Cardiac muscle cell (in vitro differentiated cells and primary cell): ENCODE measurements at regions not wholly inside any gene's neighbourhood (a gene's known extent, or its start where the extent isn't known, plus 50 kb on each side); places are given as distances from the start of the nearest gene placed in this dataset.

Experiments
- DNase-seq, 2 donors: peaks; one replicate each; pipeline versions ENCODE4 v3.0.0 to v3.0.0-alpha.2; 2010 to 2017; ENCODE audit warnings: low read depth in 1 of 2, low spot score in 1 of 2
- H3K27ac ChIP-seq: fragments of 200-600 bp; sonication (generic); 2 replicates; pipeline ENCODE4 v1.5.1; 2016
- H3K27me3 ChIP-seq: fragments of 200-600 bp; sonication (generic); 2 replicates; pipeline ENCODE4 v1.6.0; 2016; ENCODE audit warnings: control low read depth
- H3K36me3 ChIP-seq: fragments of 200-600 bp; sonication (generic); 2 replicates; pipeline ENCODE4 v1.5.1; 2016; ENCODE audit warnings: control low read depth
- H3K4me1 ChIP-seq: fragments of 200-600 bp; sonication (generic); 2 replicates; pipeline ENCODE4 v1.8.1; 2017; ENCODE audit warnings: low read depth, mild to moderate bottlenecking, mixed run types
- H3K4me3 ChIP-seq: fragments of 200-600 bp; sonication (generic); 2 replicates; pipeline ENCODE4 v1.5.1; 2016; ENCODE audit warnings: mild to moderate bottlenecking
- H3K9me3 ChIP-seq: fragments of 200-600 bp; sonication (generic); 2 replicates; pipeline ENCODE4 v1.5.1; 2017; ENCODE audit warnings: low read depth, mild to moderate bottlenecking, control low read depth
- TF ChIP-seq, protein P1 (sequence below): IDR thresholded peaks from 2 replicates; pipeline ENCODE4 v1.5.1; 2012; ENCODE audit warnings: low read depth, mild to moderate bottlenecking, low read length

DNA sequence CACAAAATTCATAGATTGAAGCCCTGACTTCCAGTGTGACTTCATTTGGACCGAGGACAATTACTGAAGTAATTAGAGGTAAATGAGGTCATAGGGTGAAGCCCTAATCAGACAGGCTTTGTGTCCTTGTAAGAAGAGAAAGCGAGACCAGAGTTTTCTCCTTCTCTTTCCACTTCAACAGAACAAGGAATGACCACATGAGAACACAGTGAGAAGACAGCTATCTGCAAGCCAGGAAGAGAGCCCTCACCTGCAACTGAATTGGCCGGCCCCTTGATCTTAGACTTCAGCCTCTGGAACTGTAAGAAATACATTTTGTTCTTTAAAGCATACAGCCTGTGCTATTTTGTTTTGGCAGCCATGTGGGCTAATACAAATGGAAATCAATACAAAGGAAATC, 67.1 kb upstream of the PRKG2 start:
- no peaks in the 10 kb centered on the region for H3K4me1 ChIP-seq
- TF ChIP-seq, protein P1, sequence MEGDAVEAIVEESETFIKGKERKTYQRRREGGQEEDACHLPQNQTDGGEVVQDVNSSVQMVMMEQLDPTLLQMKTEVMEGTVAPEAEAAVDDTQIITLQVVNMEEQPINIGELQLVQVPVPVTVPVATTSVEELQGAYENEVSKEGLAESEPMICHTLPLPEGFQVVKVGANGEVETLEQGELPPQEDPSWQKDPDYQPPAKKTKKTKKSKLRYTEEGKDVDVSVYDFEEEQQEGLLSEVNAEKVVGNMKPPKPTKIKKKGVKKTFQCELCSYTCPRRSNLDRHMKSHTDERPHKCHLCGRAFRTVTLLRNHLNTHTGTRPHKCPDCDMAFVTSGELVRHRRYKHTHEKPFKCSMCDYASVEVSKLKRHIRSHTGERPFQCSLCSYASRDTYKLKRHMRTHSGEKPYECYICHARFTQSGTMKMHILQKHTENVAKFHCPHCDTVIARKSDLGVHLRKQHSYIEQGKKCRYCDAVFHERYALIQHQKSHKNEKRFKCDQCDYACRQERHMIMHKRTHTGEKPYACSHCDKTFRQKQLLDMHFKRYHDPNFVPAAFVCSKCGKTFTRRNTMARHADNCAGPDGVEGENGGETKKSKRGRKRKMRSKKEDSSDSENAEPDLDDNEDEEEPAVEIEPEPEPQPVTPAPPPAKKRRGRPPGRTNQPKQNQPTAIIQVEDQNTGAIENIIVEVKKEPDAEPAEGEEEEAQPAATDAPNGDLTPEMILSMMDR: no peak
- no peaks in the 10 kb centered on the region for H3K36me3 ChIP-seq
- DNase-seq: no peak
- no peak overlapping the region for H3K27ac ChIP-seq
- no peaks in the 10 kb centered on the region for H3K27me3 ChIP-seq
- H3K4me3 ChIP-seq: no peak overlapping the region
- no peaks in the 10 kb centered on the region for H3K9me3 ChIP-seq

DNA sequence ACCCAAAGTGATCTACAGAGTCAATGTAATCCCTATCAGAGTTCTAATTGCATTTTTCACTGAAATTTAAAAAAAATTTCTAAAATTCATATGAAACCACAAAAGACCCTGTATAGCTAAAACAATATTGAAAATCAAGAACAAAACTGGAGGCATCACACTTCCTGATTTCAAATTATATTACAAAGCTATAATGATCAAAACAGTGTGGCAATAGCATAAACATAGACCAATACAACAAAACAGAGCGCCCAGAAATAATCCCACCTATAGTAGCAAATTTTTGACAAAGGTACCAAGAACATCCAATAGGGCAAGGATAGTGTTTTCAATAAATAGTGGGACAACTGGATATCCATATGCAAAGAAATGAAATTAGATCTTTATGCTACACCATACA, 59.4 kb upstream of the PRKG2 start:
- TF ChIP-seq, protein P1: no peak
- Histone ChIP-seq H3K4me3 (no peak overlapping the region), H3K9me3 (no peaks in the 10 kb centered on the region), H3K27ac (no peak overlapping the region), H3K4me1 (no peaks in the 10 kb centered on the region), H3K36me3 (no peaks in the 10 kb centered on the region), H3K27me3 (no peaks in the 10 kb centered on the region)
- DNase-seq: no peak

DNA sequence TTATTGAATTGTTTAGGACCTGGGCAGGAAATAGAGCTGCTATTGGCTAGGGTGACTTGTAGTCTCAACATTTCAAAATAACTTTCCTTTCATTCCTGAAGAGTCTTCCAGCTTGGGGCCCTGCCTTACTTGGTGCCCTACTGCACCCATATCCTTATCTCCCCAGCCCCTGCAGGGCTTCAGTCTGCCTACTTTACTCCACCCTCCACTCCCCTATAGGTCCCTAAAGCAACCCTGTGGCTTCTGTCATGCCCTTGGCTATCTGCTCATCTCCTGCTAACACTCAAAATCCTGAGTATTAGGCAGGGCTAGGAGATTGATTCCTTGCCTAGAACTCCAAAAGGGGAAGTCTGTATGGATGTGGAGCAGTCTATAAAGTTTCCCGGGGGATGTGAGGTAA, 57.6 kb upstream of the PRKG2 start:
- no peak for DNase-seq
- Histone ChIP-seq H3K4me1 (no peaks in the 10 kb centered on the region), H3K4me3 (no peak overlapping the region), H3K27ac (no peak overlapping the region), H3K27me3 (no peaks in the 10 kb centered on the region), H3K36me3 (no peaks in the 10 kb centered on the region), H3K9me3 (no peaks in the 10 kb centered on the region)
- TF ChIP-seq, protein P1: no peak
